H1 (cell line): ENCODE measurements at regions not wholly inside any gene's neighbourhood (a gene's known extent, or its start where the extent isn't known, plus 50 kb on each side); places are given as distances from the start of the nearest gene placed in this dataset.

Experiments
- CTCF ChIA-PET: fragments of 300-600 bp; sonication (Branson Sonifier 250); formaldehyde crosslinking; loops from one replicate; lab custom pipeline; 2021; ENCODE audit not compliant: partially characterized antibody; lab: Charles Lee
- POLR2A ChIA-PET: fragments of 300-600 bp; sonication (Branson Sonifier 250); formaldehyde crosslinking; loops from one replicate; lab custom pipeline; 2021; ENCODE audit warnings: inconsistent platforms; ENCODE audit not compliant: partially characterized antibody; lab: Charles Lee
- DNase-seq, 2 experiments: peaks; one replicate each; pipeline versions ENCODE4 v3.0.0 to v3.0.0-alpha.2; 2010 to 2022; ENCODE audit warnings: low spot score in 2 of 2, low read depth in 1 of 2, mixed read lengths in 1 of 2
- FAIRE-seq: peaks from 2 replicates; lab custom pipeline; 2011; peaks lifted over from hg19 to GRCh38; lab: Jason Lieb, UNC
- H2AFZ ChIP-seq: 2 replicates; pipeline ENCODE4 v1.8.1; 2012; ENCODE audit warnings: low read length, inconsistent platforms
- H2AK5ac ChIP-seq: 2 replicates; pipeline ENCODE4 v1.6.1; 2013; ENCODE audit warnings: low read depth, low read length
- H2BK120ac ChIP-seq: replicated peaks from 2 replicates; pipeline ENCODE3; 2013; ENCODE audit warnings: low read depth, low read length, inconsistent platforms
- H2BK12ac ChIP-seq: 2 replicates; pipeline ENCODE4 v1.6.1; 2013; ENCODE audit warnings: low read depth, low read length
- H2BK15ac ChIP-seq: 2 replicates; pipeline ENCODE4 v1.6.1; 2013; ENCODE audit warnings: low read length
- H2BK20ac ChIP-seq: 2 replicates; pipeline ENCODE4 v1.6.1; 2013; ENCODE audit warnings: low read length
- H2BK5ac ChIP-seq: 2 replicates; pipeline ENCODE4 v1.6.1; 2013; ENCODE audit warnings: low read depth, low read length
- H3K14ac ChIP-seq: 2 replicates; pipeline ENCODE4 v1.6.1; 2013; ENCODE audit warnings: inconsistent platforms; ENCODE audit not compliant: insufficient read length
- H3K18ac ChIP-seq: 2 replicates; pipeline ENCODE4 v1.6.1; 2013; ENCODE audit warnings: low read length; ENCODE audit errors: extremely low read depth
- H3K23ac ChIP-seq: 2 replicates; pipeline ENCODE4 v1.6.1; 2013; ENCODE audit warnings: inconsistent platforms; ENCODE audit not compliant: insufficient read length
- H3K23me2 ChIP-seq: 2 replicates; pipeline ENCODE4 v1.6.1; 2013; ENCODE audit warnings: low read depth, low read length
- H3K27ac ChIP-seq: 2 replicates; pipeline ENCODE4 v1.6.1; 2011; ENCODE audit warnings: low read depth, low read length, inconsistent platforms
- H3K27me3 ChIP-seq, 4 experiments: replicated peaks in 1 of 4; 1 replicate in 1 of 4; 2 replicates in 3 of 4; pipeline versions ENCODE4 v1.6.1 to v1.8.1; 2011 to 2013; ENCODE audit warnings: low read length in 3 of 4, mild to moderate bottlenecking in 3 of 4, inconsistent platforms in 2 of 4, mixed read lengths in 2 of 4, moderate library complexity in 1 of 4; ENCODE audit not compliant: control insufficient read depth in 3 of 4, insufficient read depth in 3 of 4; ENCODE audit errors: extremely low read depth in 1 of 4
- H3K36me3 ChIP-seq, 4 experiments: 2 replicates each; pipeline versions ENCODE4 v1.6.1 to v1.8.1; 2011 to 2013; ENCODE audit warnings: mild to moderate bottlenecking in 4 of 4, low read length in 3 of 4, moderate library complexity in 2 of 4, control low read depth in 1 of 4, inconsistent platforms in 1 of 4; ENCODE audit not compliant: insufficient read depth in 4 of 4, control insufficient read depth in 2 of 4
- H3K4ac ChIP-seq: replicated peaks from 2 replicates; pipeline ENCODE3; 2013; ENCODE audit warnings: low read length, low read depth, mixed read lengths, inconsistent platforms; ENCODE audit not compliant: insufficient read length
- H3K4me1 ChIP-seq, 4 experiments: replicated peaks in 1 of 4; 1 replicate in 1 of 4; 2 replicates in 3 of 4; pipeline versions ENCODE4 v1.6.1 to v1.8.1; 2011 to 2013; ENCODE audit warnings: low read length in 3 of 4, inconsistent platforms in 2 of 4, mixed read lengths in 1 of 4; ENCODE audit not compliant: insufficient read depth in 4 of 4, control insufficient read depth in 3 of 4
- H3K4me2 ChIP-seq, 2 experiments: 2 replicates each; pipeline versions ENCODE4 v1.6.1 to v1.8.1; 2011 to 2013; ENCODE audit warnings: low read depth in 2 of 2, low read length in 2 of 2, control low read depth in 1 of 2, inconsistent platforms in 1 of 2, mild to moderate bottlenecking in 1 of 2; ENCODE audit not compliant: insufficient read depth in 1 of 2
- H3K4me3 ChIP-seq, 4 experiments: fragments of 200-600, 300-600 bp in 1 of 4; sonication (generic), shearing (Covaris generic), sonication (Bioruptor Twin) in 1 of 4; 2 replicates each; pipeline versions ENCODE4 v1.5.1 to v1.8.1; 2011 to 2016; ENCODE audit warnings: low read length in 4 of 4, low read depth in 3 of 4, control low read depth in 2 of 4, inconsistent platforms in 2 of 4, mild to moderate bottlenecking in 2 of 4, mixed read lengths in 1 of 4, moderate library complexity in 1 of 4; ENCODE audit not compliant: insufficient read depth in 2 of 4; ENCODE audit errors: extremely low read depth in 1 of 4
- H3K56ac ChIP-seq: replicated peaks from 2 replicates; pipeline ENCODE3; 2013; ENCODE audit warnings: low read depth, mild to moderate bottlenecking, mixed read lengths, low read length, inconsistent platforms; ENCODE audit not compliant: insufficient read length
- H3K79me1 ChIP-seq: 2 replicates; pipeline ENCODE4 v1.6.1; 2013; ENCODE audit warnings: low read depth, low read length, control low read depth
- H3K79me2 ChIP-seq, 2 experiments: 2 replicates each; pipeline versions ENCODE4 v1.6.1 to v1.8.1; 2012 to 2013; ENCODE audit warnings: low read length in 2 of 2, mild to moderate bottlenecking in 2 of 2, inconsistent platforms in 1 of 2; ENCODE audit not compliant: insufficient read depth in 2 of 2, control insufficient read depth in 1 of 2
- H3K9ac ChIP-seq, 4 experiments: replicated peaks in 1 of 4; 1 replicate in 1 of 4; 2 replicates in 3 of 4; pipeline versions ENCODE4 v1.6.1 to v1.8.1; 2011 to 2013; ENCODE audit warnings: low read depth in 3 of 4, low read length in 3 of 4, control low read depth in 2 of 4, mild to moderate bottlenecking in 2 of 4, moderate library complexity in 2 of 4, inconsistent platforms in 1 of 4; ENCODE audit errors: extremely low read depth in 1 of 4
- H3K9me3 ChIP-seq, 2 experiments: 2 replicates each; pipeline versions ENCODE4 v1.6.1 to v1.8.1; 2012 to 2013; ENCODE audit warnings: mild to moderate bottlenecking in 2 of 2, moderate library complexity in 2 of 2, control low read depth in 1 of 2, inconsistent platforms in 1 of 2, low read depth in 1 of 2, low read length in 1 of 2, mixed read lengths in 1 of 2; ENCODE audit not compliant: insufficient read depth in 2 of 2
- H4K20me1 ChIP-seq, 2 experiments: replicated peaks in 1 of 2; 2 replicates each; pipeline versions ENCODE3 to v1.8.1; 2011 to 2013; ENCODE audit warnings: inconsistent platforms in 2 of 2, low read length in 2 of 2, mild to moderate bottlenecking in 1 of 2; ENCODE audit not compliant: insufficient read depth in 2 of 2, control insufficient read depth in 1 of 2
- H4K5ac ChIP-seq: 2 replicates; pipeline ENCODE4 v1.6.1; 2013; ENCODE audit warnings: low read length, low read depth, mixed read lengths, inconsistent platforms; ENCODE audit not compliant: insufficient read length
- H4K8ac ChIP-seq: 2 replicates; pipeline ENCODE4 v1.8.0; 2013; ENCODE audit warnings: mild to moderate bottlenecking, moderate library complexity, low read length, inconsistent platforms; ENCODE audit not compliant: insufficient read depth; ENCODE audit errors: extremely low read depth
- H4K91ac ChIP-seq: replicated peaks from 2 replicates; pipeline ENCODE3; 2013; ENCODE audit warnings: low read length, mixed read lengths, inconsistent platforms; ENCODE audit not compliant: insufficient read length
- ASH2L ChIP-seq: fragments of 200-600, 300-600 bp; sonication (generic); IDR thresholded peaks from one replicate; pipeline ENCODE4 v1.7.1; 2017; ENCODE audit warnings: low read length
- CHD1 ChIP-seq: IDR thresholded peaks from 2 replicates; pipeline ENCODE4 v1.6.1; 2012; ENCODE audit warnings: low read depth, low read length, improper control_type of control experiment
- GABPA ChIP-seq: IDR thresholded peaks from 2 replicates; pipeline ENCODE4 v1.6.1; 2011; ENCODE audit warnings: mild to moderate bottlenecking, low read length, moderate library complexity, borderline replicate concordance; ENCODE audit not compliant: insufficient read depth
- MAFK ChIP-seq: IDR thresholded peaks from 2 replicates; pipeline ENCODE4 v1.6.1; 2012; ENCODE audit warnings: low read depth, mild to moderate bottlenecking, improper control_type of control experiment, low read length
- POU5F1 ChIP-seq: IDR thresholded peaks from 2 replicates; pipeline ENCODE4 v1.6.1; 2011; ENCODE audit warnings: low read depth, mild to moderate bottlenecking, low read length, moderate library complexity
- RFX5 ChIP-seq: IDR thresholded peaks from 2 replicates; pipeline ENCODE4 v1.6.1; 2011; ENCODE audit warnings: low read depth, low read length, improper control_type of control experiment, borderline replicate concordance
- RNF2 ChIP-seq: fragments of 200-900, 300-1000 bp; sonication (generic); IDR thresholded peaks from 2 replicates; pipeline ENCODE4 v1.7.1; 2016; ENCODE audit warnings: borderline replicate concordance, low read depth, mild to moderate bottlenecking, antibody characterized with exemption, low read length; ENCODE audit not compliant: poor library complexity, severe bottlenecking; ENCODE audit errors: missing control alignments
- RXRA ChIP-seq: IDR thresholded peaks from 2 replicates; pipeline ENCODE4 v1.6.1; 2011; ENCODE audit warnings: low read depth, mild to moderate bottlenecking, low read length, moderate library complexity; ENCODE audit not compliant: insufficient read depth
- SP1 ChIP-seq: IDR thresholded peaks from 2 replicates; pipeline ENCODE4 v1.6.1; 2011; ENCODE audit warnings: low read depth, low read length
- SP2 ChIP-seq: IDR thresholded peaks from 2 replicates; pipeline ENCODE4 v1.6.1; 2012; ENCODE audit warnings: mild to moderate bottlenecking, low read length, inconsistent platforms
- TAF7 ChIP-seq: optimal IDR thresholded peaks from 2 replicates; pipeline ENCODE3; 2011; ENCODE audit warnings: low read depth, mild to moderate bottlenecking, inconsistent platforms, low read length, moderate library complexity, borderline replicate concordance
- TBP ChIP-seq: IDR thresholded peaks from 2 replicates; pipeline ENCODE4 v1.6.1; 2011; ENCODE audit warnings: low read depth, low read length, improper control_type of control experiment
- USF2 ChIP-seq: IDR thresholded peaks from 2 replicates; pipeline ENCODE4 v1.6.1; 2011; ENCODE audit warnings: low read length, improper control_type of control experiment
- ZNF274 ChIP-seq: IDR thresholded peaks from 2 replicates; pipeline ENCODE4 v1.7.0; 2012; ENCODE audit warnings: low read length, borderline replicate concordance; ENCODE audit errors: extremely low read depth
- WGBS, 2 experiments: shearing (Covaris generic) in 1 of 2; methylation state at CpG; one replicate each; pipeline versions ENCODE4 v1.1.6 to v1.1.7; 2013 to 2015; ENCODE audit warnings: low lambda C conversion rate in 2 of 2, mixed read lengths in 2 of 2, inconsistent platforms in 1 of 2, low coverage in 1 of 2, missing lambda C conversion rate in 1 of 2; ENCODE audit not compliant: insufficient replicate concordance in 2 of 2, insufficient coverage in 1 of 2, insufficient read length in 1 of 2; ENCODE audit errors: extremely low coverage in 1 of 2, missing lambda C conversion rate in 1 of 2; 5-methylcytosine and 5-hydroxymethylcytosine counted together

DNA sequence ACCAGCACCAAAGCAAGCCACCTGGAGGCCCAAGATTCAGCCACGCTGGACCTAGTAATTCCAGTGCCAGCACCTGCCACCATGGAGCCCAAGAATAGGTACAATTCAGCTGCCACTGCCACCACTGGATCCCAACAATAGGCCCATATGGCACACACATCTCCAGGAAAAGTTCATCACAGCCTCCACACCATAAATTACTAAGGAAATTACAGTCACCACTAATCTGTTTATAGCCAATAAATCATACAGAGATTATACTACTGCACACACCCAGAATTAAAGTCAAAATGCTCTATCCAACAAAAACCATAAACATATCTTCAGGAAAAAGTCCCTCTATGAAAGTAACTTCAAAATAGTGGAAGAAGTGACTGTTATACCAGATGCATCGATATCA lies 242.8 kb downstream of the SPATA31D1 start:
- no peak for TF ChIP-seq TBP
- TF ChIP-seq RXRA: no peak
- no peak for TF ChIP-seq GABPA
- no peak for TF ChIP-seq USF2
- no peak for TF ChIP-seq RNF2
- no peak for TF ChIP-seq POU5F1
- no peak for TF ChIP-seq SP1
- no peak for TF ChIP-seq RFX5
- TF ChIP-seq CHD1: no peak
- no peak for TF ChIP-seq ZNF274
- TF ChIP-seq SP2: no peak
- TF ChIP-seq MAFK: no peak
- TF ChIP-seq TAF7: no peak
- TF ChIP-seq ASH2L: no peak
- no peak overlapping the region for H2BK5ac ChIP-seq
- H3K4me1 ChIP-seq: peaks cover 0 to 2% (median 0%) of the 10 kb centered on the region in 4 experiments; a peak in 1 of 7 replicates
- 92% methylated on average over 2 of the region's 2 CpGs; no CpG with 5 or more reads in 1 of the 2 experiments for WGBS, 2 experiments
- ChIA-PET POLR2A (no interaction called here), CTCF (no interaction called here)
- H3K79me2 ChIP-seq: no peaks in the 10 kb centered on the region
- H4K8ac ChIP-seq: no peak overlapping the region
- H3K56ac ChIP-seq: no peak overlapping the region
- H2BK12ac ChIP-seq: no peak overlapping the region
- no peak overlapping the region for H3K4me2 ChIP-seq
- no peak overlapping the region for H3K4me3 ChIP-seq
- H3K9ac ChIP-seq: no peak overlapping the region
- H4K5ac ChIP-seq: no peak overlapping the region
- 0 out of 4 replicates have a peak, but pooled peaks cover 0 to 2% of the 10 kb centered on the region in 2 experiments for H3K9me3 ChIP-seq
- H3K79me1 ChIP-seq: no peaks in the 10 kb centered on the region
- no peaks in the 10 kb centered on the region for H3K27me3 ChIP-seq
- no peak overlapping the region for H3K4ac ChIP-seq
- H3K18ac ChIP-seq: no peak overlapping the region
- no peak overlapping the region for H2BK20ac ChIP-seq
- H2BK15ac ChIP-seq: no peak overlapping the region
- H4K91ac ChIP-seq: no peak overlapping the region
- no peak overlapping the region for H3K23ac ChIP-seq
- no peaks in the 10 kb centered on the region for H4K20me1 ChIP-seq
- H3K36me3 ChIP-seq: no peaks in the 10 kb centered on the region
- H2AK5ac ChIP-seq: no peak overlapping the region
- no peaks in the 10 kb centered on the region; the same call in 1 of the 2 replicates for H3K23me2 ChIP-seq
- H2AFZ ChIP-seq: no peak overlapping the region
- FAIRE-seq: no peak
- H3K27ac ChIP-seq: no peak overlapping the region
- no peak overlapping the region for H2BK120ac ChIP-seq
- no peak for DNase-seq
- no peak overlapping the region for H3K14ac ChIP-seq
